ENCODE measurements at regions not wholly inside any gene's neighbourhood (a gene's known extent, or its start where the extent isn't known, plus 50 kb on each side); places are given as distances from the start of the nearest gene placed in this dataset.

- no peaks in the 10 kb centered on the region for H3K4me1 Mint-ChIP-seq (ENCODE audit: insufficient read depth, unreplicated experiment)
- no peaks in the 10 kb centered on the region for H3K36me3 Mint-ChIP-seq (ENCODE audit: insufficient read depth, unreplicated experiment)
- TF ChIP-seq CTCF (IDR thresholded peaks at IDR 0.05; ENCODE audit: unreplicated experiment), result no peak
- no peak overlapping the region for H3K27ac Mint-ChIP-seq (ENCODE audit: low read depth, unreplicated experiment)
- ChIA-PET POLR2A (no interaction called here), CTCF (interaction anchor here (0.6 kb wide), 1 partner anchor 212 kb away, joined by 3 read pairs; no protein-coding TSS in a partner anchor)
- no TSS peak for BruUV-seq (replicated peaks)
- H3K9me3 Mint-ChIP-seq (ENCODE audit: unreplicated experiment), result peaks cover 48% of the 10 kb centered on the region
- intact Hi-C loops (cut with micrococcal nuclease), result no loop called here
- no peaks in the 10 kb centered on the region for H3K27me3 Mint-ChIP-seq (ENCODE audit: insufficient read depth, unreplicated experiment)
- DNase-seq (ENCODE audit: unreplicated experiment), result no peak
- no peak overlapping the region for H3K4me3 Mint-ChIP-seq (ENCODE audit: unreplicated experiment)
Measured at GRCh38 chr17:33854596-33854995, 400.5 kb upstream of the CCL2 start.

- Mint-ChIP-seq H3K9me3 (ENCODE audit: unreplicated experiment) (peaks cover 39% of the 10 kb centered on the region), H3K27ac (ENCODE audit: low read depth, unreplicated experiment) (no peak overlapping the region), H3K27me3 (ENCODE audit: insufficient read depth, unreplicated experiment) (no peaks in the 10 kb centered on the region), H3K36me3 (ENCODE audit: insufficient read depth, unreplicated experiment) (no peaks in the 10 kb centered on the region), H3K4me3 (ENCODE audit: unreplicated experiment) (no peak overlapping the region), H3K4me1 (ENCODE audit: insufficient read depth, unreplicated experiment) (no peaks in the 10 kb centered on the region)
- no peak for DNase-seq (ENCODE audit: unreplicated experiment)
- CTCF ChIA-PET, result interaction anchor here (0.9 kb wide), 1 partner anchor 10 kb away, joined by 3 read pairs; no protein-coding TSS in a partner anchor
- no peak for TF ChIP-seq CTCF (IDR thresholded peaks at IDR 0.05; ENCODE audit: unreplicated experiment)
- POLR2A ChIA-PET, result no interaction called here
- BruUV-seq (replicated peaks), result no TSS peak
- intact Hi-C loops (cut with micrococcal nuclease), result no loop called here
Measured at GRCh38 chr17:33858121-33858520, 397.0 kb upstream of the CCL2 start.

- ChIA-PET CTCF (no interaction called here), POLR2A (no interaction called here)
Measured at GRCh38 chr17:33858682-33859081, 396.4 kb upstream of the CCL2 start.

More at GRCh38 chr17:33858682-33859081, 396.4 kb upstream of the CCL2 start:
- H3K4me3 Mint-ChIP-seq (ENCODE audit: unreplicated experiment), result no peak overlapping the region
- H3K36me3 Mint-ChIP-seq (ENCODE audit: insufficient read depth, unreplicated experiment), result no peaks in the 10 kb centered on the region
- DNase-seq (ENCODE audit: unreplicated experiment), result no peak
- intact Hi-C loops (cut with micrococcal nuclease), result no loop called here
- H3K4me1 Mint-ChIP-seq (ENCODE audit: insufficient read depth, unreplicated experiment), result no peaks in the 10 kb centered on the region
- no peak overlapping the region for H3K27ac Mint-ChIP-seq (ENCODE audit: low read depth, unreplicated experiment)
- peaks cover 38% of the 10 kb centered on the region for H3K9me3 Mint-ChIP-seq (ENCODE audit: unreplicated experiment)
- no TSS peak for BruUV-seq (replicated peaks)
- TF ChIP-seq CTCF (IDR thresholded peaks at IDR 0.05; ENCODE audit: unreplicated experiment), result no peak
- no peaks in the 10 kb centered on the region for H3K27me3 Mint-ChIP-seq (ENCODE audit: insufficient read depth, unreplicated experiment)

Measured in MCF 10A (cell line).